PC-9 (cell line): ENCODE measurements at regions not wholly inside any gene's neighbourhood (a gene's known extent, or its start where the extent isn't known, plus 50 kb on each side); places are given as distances from the start of the nearest gene placed in this dataset.

Experiments used
- BruUV-seq: library from RNA; stranded (reverse); fragments of 400-500 nt; replicated peaks from 2 replicates; lab custom pipeline; 2021; lab: Mats Ljungman, UMichigan
- CTCF ChIA-PET: fragments of 300-600 bp; sonication (Branson Sonifier 250); formaldehyde crosslinking; loops from one replicate; lab custom pipeline; 2022; ENCODE audit warnings: antibody characterized with exemption; lab: Charles Lee
- POLR2A ChIA-PET: fragments of 300-600 bp; sonication (Branson Sonifier 250); formaldehyde crosslinking; loops from one replicate; lab custom pipeline; 2022; ENCODE audit warnings: antibody characterized with exemption; ENCODE audit not compliant: unreplicated experiment; lab: Charles Lee
- DNase-seq, 2 experiments: peaks; one replicate each; pipeline versions ENCODE4 v3.0.0 to v3.0.0-alpha.2; 2015 to 2022; ENCODE audit warnings: mixed read lengths in 1 of 2
- H2AFZ ChIP-seq: fragments of 200-600 bp; sonication (generic); 2 replicates; pipeline ENCODE4 v1.8.1; 2017; ENCODE audit warnings: antibody characterized with exemption
- H3F3A ChIP-seq: fragments of 200-600 bp; sonication (generic); 2 replicates; pipeline ENCODE4 v1.8.1; 2017; ENCODE audit warnings: antibody characterized with exemption, mild to moderate bottlenecking, low read depth; ENCODE audit not compliant: insufficient read depth
- H3K27ac ChIP-seq: fragments of 200-600 bp; sonication (generic); 2 replicates; pipeline ENCODE4 v1.6.1; 2016; ENCODE audit warnings: mixed run types
- H3K27me3 ChIP-seq: fragments of 200-600 bp; sonication (generic); 2 replicates; pipeline ENCODE4 v1.6.1; 2016; ENCODE audit warnings: low read depth, mixed run types; ENCODE audit not compliant: insufficient read depth
- H3K36me3 ChIP-seq: fragments of 200-600 bp; sonication (generic); 2 replicates; pipeline ENCODE4 v1.6.1; 2016; ENCODE audit warnings: low read depth, mixed run types
- H3K4me1 ChIP-seq: fragments of 200-600 bp; sonication (generic); replicated peaks from 2 replicates; pipeline ENCODE4 v1.6.1; 2016; ENCODE audit warnings: mixed run types; ENCODE audit not compliant: insufficient read depth
- H3K4me2 ChIP-seq: fragments of 200-600 bp; sonication (generic); 2 replicates; pipeline ENCODE4 v1.6.1; 2017; ENCODE audit warnings: mixed run types
- H3K4me3 ChIP-seq: fragments of 200-600 bp; sonication (generic); 2 replicates; pipeline ENCODE4 v1.6.1; 2016; ENCODE audit warnings: mixed run types
- H3K79me2 ChIP-seq: fragments of 200-600 bp; sonication (generic); 2 replicates; pipeline ENCODE4 v1.6.1; 2017; ENCODE audit warnings: low read depth, mixed run types
- H3K9me2 ChIP-seq: fragments of 200-600 bp; sonication (generic); 2 replicates; pipeline ENCODE4 v1.8.1; 2017; ENCODE audit warnings: mild to moderate bottlenecking; ENCODE audit not compliant: insufficient read depth
- H3K9me3 ChIP-seq: fragments of 200-600 bp; sonication (generic); 2 replicates; pipeline ENCODE4 v1.8.1; 2016; ENCODE audit warnings: low read depth; ENCODE audit not compliant: insufficient read depth
- H4K20me1 ChIP-seq: fragments of 200-600 bp; sonication (generic); 2 replicates; pipeline ENCODE4 v1.8.1; 2017; ENCODE audit not compliant: insufficient read depth
- EZH2 ChIP-seq: fragments of 200-600 bp; sonication (generic); IDR thresholded peaks from 2 replicates; pipeline ENCODE4 v1.8.0; 2017; ENCODE audit warnings: antibody characterized with exemption, low read depth
- intact Hi-C: fragments of 100-400 bp; cut with micrococcal nuclease; formaldehyde crosslinking; loops from one replicate; pipeline ENCODE4 v1.10.0; 2022; ENCODE audit not compliant: unreplicated experiment
- TF ChIP-seq, protein P1 (sequence below): fragments of 200-600 bp; sonication (generic); conservative IDR thresholded peaks from 2 replicates; pipeline ENCODE4 v1.6.1; 2017; ENCODE audit warnings: mixed run types, antibody characterized with exemption, mild to moderate bottlenecking, moderate library complexity

DNA sequence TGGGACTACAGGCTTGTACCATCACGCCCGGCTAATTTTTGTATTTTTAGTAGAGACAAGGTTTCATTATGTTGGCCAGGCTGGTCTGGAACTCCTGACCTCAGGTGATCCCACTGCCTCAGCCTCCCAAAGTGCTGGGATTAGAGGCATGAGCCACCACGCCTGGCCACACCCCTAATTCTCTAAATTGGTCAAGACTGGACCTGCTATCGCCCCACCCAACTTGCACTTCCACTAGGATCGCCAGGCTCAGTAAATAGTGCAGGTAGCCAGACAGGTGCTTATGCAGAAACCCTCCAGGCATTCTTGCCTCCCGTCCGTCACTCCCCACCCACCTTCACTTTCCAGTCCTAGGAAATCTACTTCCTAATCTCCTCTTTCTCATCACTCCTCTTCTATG is 481.4 kb upstream of the EEF2KMT start:
- intact Hi-C loops = no loop called here
- H3K27me3 ChIP-seq = peaks cover 75% of the 10 kb centered on the region
- no peaks in the 10 kb centered on the region for H3K9me2 ChIP-seq
- no peak overlapping the region for H3K27ac ChIP-seq
- TF ChIP-seq, protein P1, sequence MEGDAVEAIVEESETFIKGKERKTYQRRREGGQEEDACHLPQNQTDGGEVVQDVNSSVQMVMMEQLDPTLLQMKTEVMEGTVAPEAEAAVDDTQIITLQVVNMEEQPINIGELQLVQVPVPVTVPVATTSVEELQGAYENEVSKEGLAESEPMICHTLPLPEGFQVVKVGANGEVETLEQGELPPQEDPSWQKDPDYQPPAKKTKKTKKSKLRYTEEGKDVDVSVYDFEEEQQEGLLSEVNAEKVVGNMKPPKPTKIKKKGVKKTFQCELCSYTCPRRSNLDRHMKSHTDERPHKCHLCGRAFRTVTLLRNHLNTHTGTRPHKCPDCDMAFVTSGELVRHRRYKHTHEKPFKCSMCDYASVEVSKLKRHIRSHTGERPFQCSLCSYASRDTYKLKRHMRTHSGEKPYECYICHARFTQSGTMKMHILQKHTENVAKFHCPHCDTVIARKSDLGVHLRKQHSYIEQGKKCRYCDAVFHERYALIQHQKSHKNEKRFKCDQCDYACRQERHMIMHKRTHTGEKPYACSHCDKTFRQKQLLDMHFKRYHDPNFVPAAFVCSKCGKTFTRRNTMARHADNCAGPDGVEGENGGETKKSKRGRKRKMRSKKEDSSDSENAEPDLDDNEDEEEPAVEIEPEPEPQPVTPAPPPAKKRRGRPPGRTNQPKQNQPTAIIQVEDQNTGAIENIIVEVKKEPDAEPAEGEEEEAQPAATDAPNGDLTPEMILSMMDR = no peak
- no peak for TF ChIP-seq EZH2
- H3K9me3 ChIP-seq = no peaks in the 10 kb centered on the region
- no peaks in the 10 kb centered on the region for H3K36me3 ChIP-seq
- H4K20me1 ChIP-seq = no peaks in the 10 kb centered on the region
- BruUV-seq = no TSS peak
- no peak for DNase-seq
- H3K4me1 ChIP-seq = no peaks in the 10 kb centered on the region
- no peak overlapping the region for H2AFZ ChIP-seq
- CTCF ChIA-PET = no interaction called here
- no peak overlapping the region for H3K4me2 ChIP-seq
- H3F3A ChIP-seq = no peaks in the 10 kb centered on the region
- H3K4me3 ChIP-seq = no peak overlapping the region
- no peaks in the 10 kb centered on the region for H3K79me2 ChIP-seq
- POLR2A ChIA-PET = no interaction called here

DNA sequence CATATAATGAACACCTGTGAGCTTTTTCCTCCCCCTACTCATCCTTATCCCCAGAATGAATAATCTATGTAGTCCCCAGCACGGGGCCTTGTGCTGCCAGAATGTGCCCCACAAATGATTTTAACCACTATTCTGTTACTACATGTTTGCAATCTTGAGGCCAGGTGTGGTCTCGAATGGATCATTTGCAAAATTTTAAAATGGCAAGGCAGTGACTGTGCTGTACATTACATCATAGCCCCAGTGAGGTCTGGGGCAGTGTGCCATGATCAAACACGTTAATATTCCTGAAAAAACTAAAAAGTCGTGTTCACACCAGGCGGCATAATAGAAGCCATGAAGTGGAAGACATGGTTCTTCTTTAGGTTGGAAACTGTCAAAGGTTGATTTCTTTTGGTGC is 479.9 kb upstream of the EEF2KMT start:
- no peaks in the 10 kb centered on the region for H3K36me3 ChIP-seq
- no peaks in the 10 kb centered on the region for H3K9me2 ChIP-seq
- no peaks in the 10 kb centered on the region for H3F3A ChIP-seq
- DNase-seq = no peak
- BruUV-seq = no TSS peak
- H4K20me1 ChIP-seq = no peaks in the 10 kb centered on the region
- H3K27ac ChIP-seq = no peak overlapping the region
- no peak overlapping the region for H3K4me3 ChIP-seq
- intact Hi-C loops = no loop called here
- H3K4me1 ChIP-seq = no peaks in the 10 kb centered on the region
- TF ChIP-seq EZH2 = no peak
- TF ChIP-seq, protein P1 = no peak
- no peaks in the 10 kb centered on the region for H3K79me2 ChIP-seq
- no peak overlapping the region for H3K4me2 ChIP-seq
- POLR2A ChIA-PET = no interaction called here
- no peak overlapping the region for H2AFZ ChIP-seq
- H3K27me3 ChIP-seq = peaks cover 87% of the 10 kb centered on the region
- H3K9me3 ChIP-seq = no peaks in the 10 kb centered on the region
- CTCF ChIA-PET = no interaction called here

DNA sequence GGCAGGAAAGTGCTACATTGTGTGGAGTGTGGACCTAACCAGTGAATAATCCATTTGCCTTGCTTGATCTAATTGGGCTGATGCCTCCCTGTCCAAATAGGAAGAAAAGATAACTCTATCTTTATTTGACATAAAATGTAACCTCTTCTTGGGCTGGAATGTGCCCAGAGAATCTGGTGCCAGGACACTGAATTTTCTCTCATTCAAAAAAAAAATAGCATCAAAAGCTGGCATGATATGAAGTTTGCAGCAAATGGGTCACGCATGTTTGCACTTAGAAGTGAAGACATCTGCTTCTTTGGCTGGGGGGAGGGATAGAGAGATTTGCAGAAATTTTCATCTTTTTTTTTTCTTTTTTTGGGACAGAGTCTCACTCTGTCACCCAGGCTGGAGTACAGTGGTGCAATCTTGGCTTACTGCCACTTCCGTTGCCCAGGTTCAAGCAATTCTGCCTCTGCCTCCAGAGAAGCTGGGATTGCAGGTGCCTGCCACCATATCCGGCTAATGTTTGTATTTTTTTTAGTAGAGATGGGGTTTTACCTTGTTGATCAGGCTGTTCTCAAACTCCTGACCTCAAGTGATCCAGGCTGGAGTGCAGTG is 478.2 kb upstream of the EEF2KMT start:
- CTCF ChIA-PET = no interaction called here
- no TSS peak for BruUV-seq
- Histone ChIP-seq H2AFZ (no peak overlapping the region), H3K79me2 (no peaks in the 10 kb centered on the region), H3K9me2 (no peaks in the 10 kb centered on the region), H3K36me3 (no peaks in the 10 kb centered on the region), H3K4me2 (no peak overlapping the region), H4K20me1 (no peaks in the 10 kb centered on the region), H3K4me3 (no peak overlapping the region), H3F3A (no peaks in the 10 kb centered on the region), H3K27me3 (peaks cover 73% of the 10 kb centered on the region), H3K27ac (no peak overlapping the region), H3K9me3 (no peaks in the 10 kb centered on the region), H3K4me1 (no peaks in the 10 kb centered on the region)
- no peak for DNase-seq
- POLR2A ChIA-PET = no interaction called here
- TF ChIP-seq, protein P1 = no peak
- no peak for TF ChIP-seq EZH2
- intact Hi-C loops = no loop called here
